Spleen (tissue), 7 donors: ENCODE measurements at regions not wholly inside any gene's neighbourhood (a gene's known extent, or its start where the extent isn't known, plus 50 kb on each side); places are given as distances from the start of the nearest gene placed in this dataset.

Source experiments
- POLR2A ChIP-seq, 3 donors: fragments of 450-650 bp; IDR thresholded peaks; one replicate each; pipeline ENCODE4 v1.5.1; 2017; ENCODE audit warnings: antibody characterized with exemption in 3 of 3, mild to moderate bottlenecking in 1 of 3
- POLR2AphosphoS5 ChIP-seq, 3 donors: sonication (generic); formaldehyde crosslinking; IDR thresholded peaks; one replicate each; pipeline ENCODE4 v1.5.1; 2017; ENCODE audit warnings: antibody characterized with exemption in 3 of 3
- TF ChIP-seq, protein P1 (sequence below), 11 experiments: fragments of 200-600 bp in 7 of 11; fragments of 450-650 bp in 4 of 11; sonication (generic) in 4 of 11; IDR thresholded peaks in 8 of 11; conservative IDR thresholded peaks in 3 of 11; 1 replicate in 7 of 11; 2 replicates in 4 of 11; pipeline versions ENCODE4 v1.4.0 to v1.8.0; 2016 to 2021; ENCODE audit warnings: antibody characterized with exemption in 11 of 11, inconsistent platforms in 4 of 11, mild to moderate bottlenecking in 1 of 11
- donor health status: DM: no; HTN: no; CAD: no; lungs with moderate emphysema.
- donor health status: DM: no; HTN: no; CAD: no.
- donor health status: DM: no; HTN: no; CAD: no.

DNA sequence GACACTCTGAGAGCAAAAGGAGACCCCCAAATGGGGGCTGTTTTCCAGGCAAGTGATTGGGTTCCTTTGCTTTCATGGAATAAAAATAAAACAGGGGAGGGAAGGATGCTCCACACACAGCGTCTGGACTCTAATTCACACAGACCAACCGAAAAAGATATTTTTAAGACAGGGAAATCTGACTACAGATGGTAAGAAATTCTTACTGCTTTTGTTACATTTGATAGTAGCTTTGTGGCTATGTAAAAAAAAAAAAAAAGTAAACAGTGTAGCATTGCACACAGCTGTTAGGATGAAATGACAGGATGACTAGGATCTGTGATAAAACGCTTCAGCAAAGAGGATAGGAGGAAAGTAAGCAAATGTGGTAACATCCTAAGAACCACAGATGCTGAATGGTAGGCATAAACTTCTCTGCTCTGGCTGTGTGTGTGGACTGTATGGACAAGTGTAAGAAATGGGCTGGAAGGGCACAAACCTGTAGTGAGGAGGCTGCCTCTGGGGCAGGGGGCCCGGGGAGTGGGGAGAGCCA, 207.6 kb downstream of the ANAPC1 start:
- TF ChIP-seq, protein P1, sequence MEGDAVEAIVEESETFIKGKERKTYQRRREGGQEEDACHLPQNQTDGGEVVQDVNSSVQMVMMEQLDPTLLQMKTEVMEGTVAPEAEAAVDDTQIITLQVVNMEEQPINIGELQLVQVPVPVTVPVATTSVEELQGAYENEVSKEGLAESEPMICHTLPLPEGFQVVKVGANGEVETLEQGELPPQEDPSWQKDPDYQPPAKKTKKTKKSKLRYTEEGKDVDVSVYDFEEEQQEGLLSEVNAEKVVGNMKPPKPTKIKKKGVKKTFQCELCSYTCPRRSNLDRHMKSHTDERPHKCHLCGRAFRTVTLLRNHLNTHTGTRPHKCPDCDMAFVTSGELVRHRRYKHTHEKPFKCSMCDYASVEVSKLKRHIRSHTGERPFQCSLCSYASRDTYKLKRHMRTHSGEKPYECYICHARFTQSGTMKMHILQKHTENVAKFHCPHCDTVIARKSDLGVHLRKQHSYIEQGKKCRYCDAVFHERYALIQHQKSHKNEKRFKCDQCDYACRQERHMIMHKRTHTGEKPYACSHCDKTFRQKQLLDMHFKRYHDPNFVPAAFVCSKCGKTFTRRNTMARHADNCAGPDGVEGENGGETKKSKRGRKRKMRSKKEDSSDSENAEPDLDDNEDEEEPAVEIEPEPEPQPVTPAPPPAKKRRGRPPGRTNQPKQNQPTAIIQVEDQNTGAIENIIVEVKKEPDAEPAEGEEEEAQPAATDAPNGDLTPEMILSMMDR (IDR thresholded peaks at IDR 0.05 in 8 of 11, conservative IDR thresholded peaks at IDR 0.05 in 3 of 11) = no peak
- no peak for TF ChIP-seq POLR2A (IDR thresholded peaks at IDR 0.05)
- TF ChIP-seq POLR2AphosphoS5 (IDR thresholded peaks at IDR 0.05) = no peak
